Activated gamma-delta T cell treated with Interleukin-2 at 50 U/mL for 16 hours (primary cell): ENCODE measurements at regions not wholly inside any gene's neighbourhood (a gene's known extent, or its start where the extent isn't known, plus 50 kb on each side); places are given as distances from the start of the nearest gene placed in this dataset.

Source experiments
- DNase-seq: peaks from one replicate; pipeline ENCODE4 v3.0.0-alpha.2; 2020

DNA sequence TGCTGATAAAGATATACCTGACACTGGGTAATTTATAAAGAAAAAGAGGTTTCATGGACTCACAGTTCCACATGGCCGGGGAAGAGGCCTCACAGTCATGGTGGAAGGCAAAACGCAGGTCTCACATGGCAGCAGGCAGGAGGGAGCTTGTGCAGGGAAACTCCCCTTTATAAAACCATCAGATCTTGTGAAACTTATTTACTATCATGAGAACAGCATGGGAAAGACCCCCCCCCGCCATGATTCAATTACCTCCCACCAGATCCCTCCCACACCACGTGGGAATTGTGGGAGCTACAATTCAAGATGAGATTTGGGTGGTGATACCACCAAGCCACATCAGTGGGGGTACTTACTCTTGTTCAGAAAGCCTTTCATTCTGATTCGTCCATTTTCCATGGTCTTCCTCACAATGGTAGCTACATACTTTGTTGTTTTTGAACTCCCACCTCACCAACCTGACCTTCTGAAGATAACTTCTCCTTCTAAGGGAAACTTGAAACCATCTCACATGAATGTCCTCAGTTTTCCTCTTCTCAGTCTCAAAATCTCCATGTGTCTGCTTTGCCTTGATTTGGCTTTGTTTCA is 275.6 kb upstream of the PROK2 start:
- DNase-seq, result no peak

DNA sequence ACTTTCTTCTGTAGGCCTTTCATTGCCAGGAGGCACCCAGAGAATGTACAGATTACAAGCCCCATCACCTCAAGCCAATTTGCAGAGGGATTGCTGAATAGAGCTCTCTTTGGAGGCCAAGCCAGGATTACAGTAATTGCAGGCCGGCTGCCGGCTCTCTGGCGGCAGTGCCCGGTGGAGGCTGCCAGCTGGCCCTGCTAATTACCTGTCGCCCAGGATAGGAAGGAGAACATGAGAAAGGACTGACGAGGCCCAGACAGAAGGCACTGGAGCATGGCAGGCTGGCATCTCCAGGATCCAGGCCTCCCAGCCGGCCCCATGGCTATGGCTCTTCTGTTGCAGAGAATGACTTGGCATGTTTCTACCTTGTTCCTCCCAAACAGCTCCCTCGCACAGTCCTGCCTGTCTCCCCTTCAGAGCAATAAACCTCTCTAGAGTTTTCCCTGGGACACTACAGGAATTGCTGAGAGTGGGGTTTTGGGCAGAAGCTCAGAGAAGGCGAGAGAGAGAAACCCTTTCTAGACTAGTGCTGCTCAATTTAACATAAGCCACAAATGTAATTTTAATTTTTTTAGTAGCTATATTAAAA is 273.6 kb upstream of the PROK2 start:
- DNase-seq, result no peak

DNA sequence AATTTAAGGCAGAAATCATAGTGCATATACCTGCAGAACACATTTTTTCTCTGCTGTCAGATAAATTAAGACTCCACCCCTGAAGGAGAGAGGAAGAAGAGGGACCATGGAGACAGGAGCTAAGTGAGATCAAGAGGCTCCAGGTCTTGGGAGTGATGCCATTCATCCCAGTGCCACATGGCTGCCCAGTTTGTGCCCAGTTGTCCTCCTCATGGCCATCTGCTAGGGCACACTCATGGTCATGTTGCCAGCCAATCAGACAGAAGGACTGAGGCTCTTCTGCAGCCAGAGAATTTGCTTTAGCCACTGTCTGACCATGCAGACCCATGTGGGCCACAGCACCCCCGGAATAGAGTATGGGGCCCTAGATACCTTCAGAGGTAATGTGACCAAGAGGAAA is 270.5 kb upstream of the PROK2 start:
- no peak for DNase-seq

DNA sequence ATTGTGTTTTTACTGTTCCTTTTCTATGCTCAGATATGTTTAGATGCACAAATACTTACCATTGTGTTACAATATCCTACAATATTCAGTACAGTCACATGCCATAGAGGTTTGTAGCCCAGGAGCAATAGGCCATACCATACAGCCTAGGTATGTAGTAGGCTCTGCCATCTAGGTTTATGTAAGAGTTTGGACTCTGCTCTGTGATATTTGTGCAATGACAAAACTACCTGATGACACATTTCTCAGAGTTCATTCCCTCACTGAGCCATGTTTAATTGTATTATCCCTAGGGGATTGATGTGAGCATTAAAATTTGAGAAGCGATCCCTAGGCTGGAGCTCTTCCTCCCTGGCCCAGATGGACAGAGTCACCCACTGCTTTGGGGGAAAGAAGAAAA is 270.0 kb upstream of the PROK2 start:
- DNase-seq, result no peak

DNA sequence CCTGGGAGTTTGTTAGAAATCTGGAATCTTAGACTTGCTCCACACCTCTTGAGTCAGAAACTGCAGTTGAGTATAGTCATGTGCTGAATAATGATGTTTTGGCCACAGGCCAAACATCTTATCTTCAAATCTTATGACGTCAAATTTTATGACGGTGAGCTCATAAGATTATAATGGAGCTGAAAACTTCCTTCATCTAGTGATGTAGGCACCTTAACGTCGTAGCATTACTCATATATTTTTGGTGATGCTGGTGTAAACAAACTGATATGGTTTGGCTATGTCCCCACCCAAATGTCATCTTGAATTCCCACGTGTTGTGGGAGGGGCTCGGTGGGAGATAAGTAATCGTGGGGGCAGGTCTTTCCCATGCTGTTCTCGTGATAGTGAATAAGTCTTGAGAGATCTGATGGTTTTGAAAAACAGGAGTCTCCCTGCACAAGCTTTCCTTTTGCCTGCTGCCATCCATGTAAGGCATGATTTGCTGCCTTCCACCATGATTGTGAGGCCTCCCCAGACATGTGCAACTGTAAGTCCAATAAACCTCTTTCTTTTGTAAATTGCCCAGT is 268.0 kb upstream of the PROK2 start:
- no peak for DNase-seq

DNA sequence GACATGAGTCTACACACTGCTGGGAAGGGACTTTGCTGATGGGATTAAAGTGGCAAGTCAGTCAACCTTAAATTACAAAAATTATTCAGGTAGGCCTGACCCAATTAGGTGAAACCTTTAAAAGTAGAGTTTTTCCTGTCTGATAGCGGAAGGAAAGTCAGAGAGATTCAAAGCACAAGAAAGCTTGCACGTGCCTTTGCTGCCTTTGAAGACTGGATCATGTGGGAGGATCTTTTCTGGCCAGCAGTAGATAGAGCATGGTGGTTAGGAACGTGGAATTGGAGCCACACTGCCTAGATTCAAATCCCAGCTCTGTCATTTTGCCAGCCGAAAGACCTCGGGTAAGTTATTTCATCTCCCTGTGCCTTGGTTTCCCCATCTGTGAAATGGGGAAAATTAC is 265.8 kb upstream of the PROK2 start:
- DNase-seq, result no peak

DNA sequence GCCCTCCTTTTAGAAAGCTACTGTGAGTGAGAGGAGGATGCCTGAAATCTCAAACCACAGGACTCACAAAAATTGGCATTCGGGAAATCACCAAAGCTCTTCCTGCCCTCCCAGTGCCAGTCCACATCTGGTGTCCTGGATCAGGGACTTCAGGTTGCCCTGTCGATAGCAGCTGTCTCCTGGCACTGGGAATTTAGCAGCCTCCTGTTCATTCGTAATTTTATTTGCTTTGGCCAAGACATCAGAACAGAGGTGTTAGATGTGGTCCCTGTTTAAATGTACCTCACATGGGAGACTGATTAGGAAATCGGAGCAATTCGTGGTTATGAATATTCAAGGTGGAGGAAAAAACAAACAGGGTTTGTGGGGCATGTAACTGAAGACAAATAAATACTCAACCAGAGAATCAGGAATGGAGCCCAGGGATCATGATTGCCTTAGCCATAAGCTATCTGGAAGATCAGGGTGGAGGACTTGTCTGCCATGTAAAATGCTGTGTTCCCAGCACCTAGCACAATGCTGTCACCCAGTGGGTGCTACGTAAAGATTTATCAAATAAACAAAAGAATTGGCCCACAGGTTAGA is 265.2 kb upstream of the PROK2 start:
- DNase-seq, result no peak

DNA sequence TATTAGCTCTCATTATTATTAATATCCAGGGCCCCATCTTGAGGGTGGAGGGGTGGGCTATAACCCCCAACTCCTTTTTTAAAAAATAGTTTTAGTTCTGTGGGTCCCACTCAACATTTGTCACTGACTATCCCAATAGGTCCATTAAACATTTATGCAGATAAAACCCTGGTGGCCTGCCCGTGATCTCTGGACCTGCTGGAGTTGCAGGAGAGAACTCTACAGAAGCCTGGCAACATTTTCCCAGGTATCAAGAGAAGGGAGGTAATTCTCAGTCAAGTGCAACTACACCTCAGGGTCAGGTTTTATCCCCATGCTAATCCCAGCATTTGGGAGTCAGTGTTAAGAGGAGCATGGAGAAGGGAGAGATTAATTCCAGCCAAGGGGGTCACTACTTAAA is 264.4 kb upstream of the PROK2 start:
- DNase-seq, result no peak

DNA sequence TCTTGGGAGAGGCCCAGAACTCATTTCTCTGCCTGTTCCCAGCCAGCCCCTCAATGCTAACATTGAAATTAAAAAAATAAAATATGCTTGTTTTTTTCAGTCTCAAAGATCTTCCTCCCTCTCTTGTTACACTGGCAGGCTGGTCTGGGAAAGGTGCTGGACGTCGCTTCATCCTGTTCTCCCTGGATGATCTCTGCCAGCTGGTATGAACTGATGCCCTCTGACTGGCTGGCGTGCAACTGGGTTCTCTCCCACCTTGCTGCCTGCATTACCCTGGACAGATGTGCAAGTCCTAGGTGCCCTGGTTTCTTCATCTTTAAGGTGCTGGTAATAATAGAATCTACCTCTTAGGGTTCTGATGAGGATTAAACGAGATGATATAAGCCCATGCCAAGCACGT is 263.9 kb upstream of the PROK2 start:
- no peak for DNase-seq

DNA sequence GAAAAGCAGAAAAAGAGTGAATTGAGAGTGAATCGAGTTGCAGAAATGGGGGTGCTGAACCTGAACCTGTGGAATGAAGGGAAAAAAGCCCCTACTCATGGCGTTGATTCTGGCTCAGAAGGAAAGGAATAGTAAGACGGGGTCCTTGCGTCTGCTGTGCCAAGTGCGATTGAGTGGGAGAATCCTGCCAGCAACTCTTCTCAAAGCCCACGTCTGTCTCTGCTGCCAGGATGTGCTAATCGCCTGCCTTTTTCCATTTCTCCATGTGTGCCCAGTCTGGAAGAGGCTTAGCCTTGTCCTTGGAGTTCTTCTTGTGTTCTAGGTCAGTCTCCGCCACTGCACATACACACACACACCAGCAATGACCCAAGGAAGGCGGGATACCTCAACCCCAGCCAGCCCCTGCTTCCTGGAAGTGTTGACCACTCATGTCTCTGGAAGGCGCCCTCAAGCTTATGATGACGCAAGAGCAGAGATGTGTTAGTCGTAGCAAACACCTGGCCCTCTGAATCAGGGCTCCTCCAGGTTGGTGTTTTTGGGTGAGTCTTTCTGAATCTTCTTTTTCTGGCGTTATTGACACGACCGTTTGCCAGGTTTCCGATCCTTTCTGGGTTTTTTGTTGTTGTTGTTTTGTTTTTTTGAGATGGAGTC is 262.4 kb upstream of the PROK2 start:
- DNase-seq, result no peak

DNA sequence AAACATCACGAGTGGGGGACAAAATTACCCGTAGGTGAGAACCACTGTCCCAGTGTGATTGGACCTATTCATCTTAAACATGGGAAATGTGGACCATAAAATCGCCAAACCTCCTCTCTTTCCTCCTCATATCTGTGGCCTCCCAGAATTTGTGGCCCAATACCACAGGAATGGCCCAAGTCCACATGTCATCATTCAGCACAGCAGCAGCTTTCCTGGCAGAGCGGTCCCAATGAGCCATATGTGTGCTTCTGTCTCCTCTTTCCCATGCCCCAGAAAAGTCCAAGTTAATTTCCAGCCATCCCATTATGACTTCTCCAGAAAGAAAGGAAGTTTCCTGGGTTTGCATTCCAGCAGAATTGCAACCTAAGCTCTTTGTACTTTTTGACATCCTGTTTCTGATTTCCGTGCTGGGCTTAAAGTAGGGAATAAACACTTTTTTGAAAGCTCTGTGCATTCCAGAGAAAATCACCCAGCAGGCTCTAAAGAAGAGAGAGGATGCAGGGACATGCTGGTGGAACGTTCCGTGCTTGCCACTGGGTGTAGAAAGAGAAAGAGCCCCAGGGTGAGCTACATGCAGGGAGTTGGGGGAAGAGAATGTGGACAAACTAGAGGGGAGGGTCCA is 259.4 kb upstream of the PROK2 start:
- DNase-seq, result no peak

DNA sequence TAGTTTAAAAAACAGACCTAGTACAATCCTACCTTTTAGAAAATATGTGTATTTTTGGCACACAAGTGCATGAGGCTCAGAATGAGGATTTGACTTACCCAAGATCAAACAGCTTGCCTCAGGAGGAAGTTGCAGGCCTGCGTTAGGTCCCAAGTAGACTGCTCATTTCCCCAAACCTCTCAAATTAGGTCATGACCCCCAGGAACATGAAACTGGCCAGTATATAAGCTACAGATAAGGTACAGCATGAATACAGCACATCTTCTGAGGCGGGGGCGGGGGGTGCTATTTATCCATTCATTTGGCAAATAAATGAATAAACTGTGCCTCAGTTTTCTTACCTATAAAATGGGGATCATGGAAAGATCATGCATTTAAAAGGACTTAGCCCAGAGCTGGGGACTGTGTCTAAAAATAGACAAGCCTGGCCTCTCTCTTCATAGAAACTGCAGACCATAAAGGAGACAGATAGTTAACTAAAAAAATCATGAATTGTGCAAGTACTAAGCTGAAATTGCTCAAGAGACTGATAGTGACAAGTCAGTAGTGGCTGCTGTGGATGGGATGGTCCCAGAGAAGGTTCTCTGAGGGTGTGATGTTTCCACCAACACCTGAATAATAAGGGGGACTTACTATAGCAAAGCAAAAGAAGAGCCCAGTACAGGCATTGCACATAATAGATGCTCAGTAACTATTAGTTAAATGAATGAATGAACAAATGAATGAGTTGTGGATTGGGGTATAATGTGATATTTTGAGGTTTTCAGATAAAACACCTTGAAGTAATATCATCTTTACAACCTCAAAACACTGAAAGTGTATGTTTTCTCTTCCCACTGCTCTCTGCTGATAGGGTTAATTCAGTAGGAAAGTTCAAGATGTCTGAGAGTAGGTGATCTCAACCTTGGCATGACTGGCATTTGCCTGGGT is 258.5 kb upstream of the PROK2 start:
- DNase-seq, result no peak

DNA sequence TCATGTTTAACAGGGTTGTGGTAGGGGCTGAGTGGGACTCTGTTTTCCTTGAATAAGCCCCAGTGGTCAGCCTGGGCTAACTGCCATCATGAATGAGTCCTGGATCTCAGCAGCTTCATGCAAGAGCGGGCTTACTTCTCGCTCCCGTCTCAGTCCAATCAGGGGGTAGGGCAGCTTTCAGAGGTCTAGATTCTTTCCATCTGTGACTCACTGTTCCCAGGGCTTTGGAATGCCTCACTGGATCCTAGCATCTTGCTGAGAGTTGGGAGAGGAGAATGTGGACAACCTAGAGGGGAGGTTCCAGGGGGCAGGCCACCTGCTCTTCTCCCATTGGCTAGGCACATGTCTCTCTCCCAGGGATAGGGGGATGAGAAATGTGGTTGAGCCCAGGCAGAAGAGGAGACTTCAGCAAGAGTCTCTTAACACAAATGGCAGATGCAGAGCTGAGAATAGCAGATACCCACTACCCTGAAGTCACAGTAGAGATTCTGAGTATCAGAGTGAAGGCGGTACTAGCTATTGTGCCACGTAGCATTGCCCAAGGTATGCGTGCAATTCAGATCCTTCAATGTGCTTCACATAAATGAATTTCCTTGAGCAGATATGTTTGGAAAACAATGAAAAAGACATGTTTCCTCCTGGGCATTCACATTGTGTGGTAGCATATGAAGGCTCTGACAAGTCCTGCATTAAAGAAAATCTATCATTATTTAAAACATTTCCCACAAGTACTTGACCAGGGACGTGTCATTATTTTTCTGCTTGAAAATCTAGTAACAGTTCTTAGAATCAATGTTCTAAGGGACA is 257.7 kb upstream of the PROK2 start:
- no peak for DNase-seq

DNA sequence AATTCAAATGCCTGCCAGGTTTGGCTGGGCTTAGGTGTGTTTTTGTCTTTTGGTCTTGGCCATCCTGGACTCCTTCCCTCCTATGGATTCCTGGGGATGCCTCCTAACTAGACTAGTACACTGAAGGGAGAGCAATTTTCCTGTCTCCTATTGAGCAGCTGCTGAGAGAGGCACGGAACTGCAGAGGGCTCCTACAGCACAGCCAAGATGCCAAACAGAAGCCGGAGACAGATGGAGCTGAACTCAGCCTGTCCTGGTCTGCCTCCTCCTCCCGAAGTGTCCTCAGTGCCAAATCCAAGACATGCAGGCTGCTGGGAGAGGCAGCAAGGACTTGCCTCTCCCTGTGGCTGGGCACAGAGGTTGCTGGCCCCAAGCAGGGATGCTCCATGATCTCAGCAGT is 256.6 kb upstream of the PROK2 start:
- no peak for DNase-seq

DNA sequence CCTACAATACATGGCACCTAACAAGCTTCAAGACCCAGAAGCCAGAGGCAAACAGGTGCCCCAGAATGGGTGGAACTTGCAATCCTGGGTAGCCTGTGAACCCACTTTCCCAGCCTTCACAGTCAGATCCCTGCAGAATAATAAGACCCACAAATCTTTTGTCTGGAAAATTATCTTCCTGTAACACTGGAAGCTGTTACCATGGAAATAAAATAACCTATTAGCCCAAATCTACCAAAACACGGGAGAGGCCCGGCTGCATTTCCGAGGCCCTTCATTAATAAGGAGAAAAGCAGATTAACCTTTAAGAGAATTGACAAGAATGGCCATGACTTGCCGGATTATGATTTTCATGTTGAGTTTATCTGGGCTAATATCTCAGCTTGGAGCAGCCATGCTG is 256.1 kb upstream of the PROK2 start:
- no peak for DNase-seq

DNA sequence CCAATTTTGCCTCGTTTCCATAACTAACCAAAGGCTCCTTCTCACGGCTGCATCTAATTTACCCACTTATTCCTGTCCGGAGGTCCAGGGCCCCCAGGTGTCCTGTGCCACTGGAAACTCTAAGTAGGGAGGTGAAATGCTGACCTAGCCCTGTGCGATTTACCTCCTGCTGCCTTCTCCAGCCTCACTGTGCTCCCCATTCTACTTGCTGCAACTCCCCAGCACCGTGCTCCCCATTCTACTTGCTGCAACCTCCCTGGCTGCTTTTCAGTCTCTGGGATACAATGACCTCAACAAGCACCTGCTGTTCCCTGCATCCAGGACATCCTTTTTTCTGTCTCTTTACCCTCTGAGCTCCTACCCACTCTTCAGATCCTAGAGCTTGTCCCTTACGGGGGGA is 254.7 kb upstream of the PROK2 start:
- DNase-seq, result no peak

DNA sequence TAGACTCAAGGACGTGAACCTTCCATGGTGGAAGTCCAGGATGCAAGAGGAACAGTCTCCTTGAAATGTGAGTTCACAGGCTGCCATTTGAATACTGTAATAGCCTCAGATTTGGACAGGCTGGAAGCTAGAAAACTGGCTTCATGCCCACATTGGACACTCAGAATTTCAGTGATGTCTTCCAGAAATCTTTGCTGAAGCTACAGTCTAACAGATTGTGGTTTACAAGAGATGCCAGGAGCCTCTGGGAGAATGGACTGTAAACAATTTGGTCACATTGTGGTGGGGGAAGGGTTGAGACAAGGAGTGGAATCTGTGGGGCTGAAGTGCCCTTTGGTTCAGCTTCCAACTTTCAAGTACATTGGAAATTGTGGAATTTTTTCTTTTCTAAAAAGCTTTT is 252.0 kb upstream of the PROK2 start:
- no peak for DNase-seq

DNA sequence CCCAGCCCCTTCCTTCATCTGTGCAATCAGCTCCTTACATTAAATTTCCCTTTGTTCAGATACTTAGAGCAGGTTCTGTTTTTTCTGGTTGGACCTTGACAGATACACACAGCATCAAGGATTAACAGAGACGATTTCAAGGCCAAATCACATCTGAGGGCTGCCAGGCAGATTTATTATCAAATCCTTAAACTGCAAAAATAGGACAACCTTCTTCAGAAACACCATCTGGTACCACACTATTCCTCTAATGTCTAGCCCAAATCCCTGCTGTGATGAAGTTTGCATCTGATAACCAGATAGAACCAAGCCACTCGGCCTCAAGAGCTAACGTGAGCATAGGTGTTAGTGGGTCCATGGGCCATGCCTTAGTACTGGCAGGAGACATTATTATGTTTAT is 250.7 kb upstream of the PROK2 start:
- no peak for DNase-seq

DNA sequence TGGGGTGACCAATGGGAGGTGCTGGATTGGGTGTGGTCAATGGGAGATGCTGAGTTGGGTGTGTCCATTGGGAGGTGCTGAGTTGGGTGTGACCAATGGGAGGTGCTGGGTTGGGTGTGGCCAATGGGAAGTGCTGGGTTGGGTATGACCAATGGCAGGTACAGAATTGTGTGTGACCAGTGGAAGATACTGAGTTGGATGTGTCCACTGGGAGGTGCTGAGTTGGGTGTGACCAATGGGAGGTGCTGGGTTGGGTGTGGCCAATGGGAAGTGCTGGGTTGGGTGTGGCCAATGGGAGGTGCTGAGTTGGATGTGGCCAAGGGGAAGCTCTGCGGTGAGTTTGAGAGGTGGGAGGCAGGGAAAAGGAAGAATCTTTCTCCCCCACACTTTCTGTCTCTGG is 250.0 kb upstream of the PROK2 start:
- DNase-seq, result no peak

DNA sequence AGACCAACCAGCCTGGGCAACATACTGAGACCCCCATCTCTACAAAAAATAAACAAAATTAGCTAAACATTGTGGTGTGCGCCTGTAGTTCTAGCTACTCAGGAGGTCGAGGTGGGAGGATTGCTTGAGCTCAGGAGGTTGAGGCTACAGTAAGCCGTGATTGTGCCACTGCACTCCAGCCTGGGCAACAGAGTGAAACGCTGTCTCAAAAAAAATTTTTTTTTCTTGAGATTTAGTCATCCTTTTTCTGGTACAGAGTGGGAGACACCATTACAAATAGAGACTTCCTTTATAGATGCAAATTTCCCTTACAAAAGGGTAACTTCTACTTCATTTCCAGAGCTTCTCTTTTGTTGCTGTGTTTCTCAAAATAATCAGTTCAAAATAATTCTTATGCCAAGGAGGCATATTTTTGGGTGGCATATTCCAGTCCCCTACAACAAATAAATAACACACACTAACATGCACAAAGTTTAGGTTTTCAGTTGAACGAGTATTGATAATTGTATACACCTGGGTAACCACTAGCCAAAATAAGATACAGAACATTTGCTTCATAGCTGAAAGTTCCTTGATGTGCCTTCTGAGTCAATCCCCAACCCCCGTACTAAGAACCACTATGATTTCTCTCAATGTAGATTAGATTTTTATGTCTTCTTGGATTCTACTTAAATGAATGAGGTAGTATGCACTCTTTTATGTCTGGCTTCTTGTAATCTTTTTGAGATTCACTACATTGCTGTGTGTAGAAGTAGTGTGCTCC is 248.9 kb upstream of the PROK2 start:
- no peak for DNase-seq
